ENCODE measurements at regions not wholly inside any gene's neighbourhood (a gene's known extent, or its start where the extent isn't known, plus 50 kb on each side); places are given as distances from the start of the nearest gene placed in this dataset.

DNA sequence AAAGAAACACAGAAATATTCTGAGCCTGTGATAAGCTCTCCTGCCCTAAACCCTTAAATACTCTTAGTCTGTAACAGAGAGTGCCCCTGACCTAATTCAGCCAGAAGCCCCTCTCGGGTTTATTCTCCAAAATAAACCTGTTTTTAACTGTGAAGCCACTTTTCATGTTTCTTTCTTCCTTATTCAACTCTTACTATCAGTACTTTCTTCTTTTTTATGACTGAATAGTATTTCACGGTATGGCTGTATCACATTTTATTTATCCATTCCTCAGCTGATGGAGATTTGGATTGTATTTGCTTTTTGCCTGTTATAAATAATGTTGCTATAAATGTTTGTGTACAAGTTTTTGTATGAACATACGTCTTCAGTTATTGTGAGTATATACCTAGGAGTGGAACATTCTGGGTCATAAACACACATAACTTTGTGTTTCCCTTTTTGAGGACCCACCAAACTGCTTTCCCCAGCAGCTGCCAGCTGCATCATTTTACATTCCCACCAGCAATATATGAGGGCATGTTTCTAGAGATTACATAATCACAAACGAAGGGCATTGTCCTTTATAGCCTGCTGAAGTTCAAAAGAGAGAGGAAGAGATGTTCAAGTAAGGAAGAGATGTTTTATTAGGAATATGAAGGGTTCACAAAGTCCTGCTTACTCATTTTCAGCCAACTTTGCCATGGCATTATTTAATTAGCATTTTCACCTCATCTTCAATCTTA, 199.4 kb upstream of the NUDT4 start:
- no peak for DNase-seq (ENCODE audit: low spot score)

DNA sequence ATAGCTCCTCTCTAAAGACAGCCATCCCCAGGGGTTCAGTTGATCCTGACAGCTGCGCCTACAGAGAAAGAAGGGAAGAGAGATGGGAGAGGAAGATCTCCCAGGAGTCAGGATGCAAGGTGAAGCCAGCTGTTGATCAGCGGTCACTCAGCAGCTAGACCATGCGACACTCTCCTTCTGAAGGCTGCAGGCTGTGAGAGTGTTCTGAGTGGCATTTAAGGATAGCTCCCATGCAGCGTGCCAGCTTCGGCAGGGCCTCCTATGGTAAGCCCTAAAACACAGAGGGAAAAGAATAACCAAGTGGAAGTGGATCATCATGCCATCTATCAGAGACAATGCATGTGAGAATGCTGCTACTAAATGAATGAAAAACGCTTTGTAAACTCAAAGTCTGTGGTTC, 197.9 kb upstream of the NUDT4 start:
- no peak for DNase-seq (ENCODE audit: low spot score)

DNA sequence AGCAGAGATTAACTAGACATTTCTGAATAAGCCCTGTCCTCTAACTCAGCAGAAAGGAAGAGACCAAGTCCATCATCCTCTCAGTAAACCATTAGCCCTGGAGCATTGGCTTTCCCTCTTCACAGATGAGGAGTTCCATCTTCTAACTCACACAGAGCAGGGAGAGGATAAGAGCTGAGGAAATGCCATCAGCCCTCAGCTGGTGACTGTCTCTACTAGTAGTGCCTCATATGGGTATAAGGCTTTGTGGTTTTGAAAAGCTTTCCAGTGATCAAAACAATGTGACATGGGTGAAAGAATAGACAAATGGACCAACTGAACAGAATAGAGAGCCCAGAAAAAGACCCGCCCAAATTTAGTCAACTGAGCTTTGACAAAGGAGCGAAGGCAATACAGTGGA, 197.2 kb upstream of the NUDT4 start:
- no peak for DNase-seq (ENCODE audit: low spot score)

DNA sequence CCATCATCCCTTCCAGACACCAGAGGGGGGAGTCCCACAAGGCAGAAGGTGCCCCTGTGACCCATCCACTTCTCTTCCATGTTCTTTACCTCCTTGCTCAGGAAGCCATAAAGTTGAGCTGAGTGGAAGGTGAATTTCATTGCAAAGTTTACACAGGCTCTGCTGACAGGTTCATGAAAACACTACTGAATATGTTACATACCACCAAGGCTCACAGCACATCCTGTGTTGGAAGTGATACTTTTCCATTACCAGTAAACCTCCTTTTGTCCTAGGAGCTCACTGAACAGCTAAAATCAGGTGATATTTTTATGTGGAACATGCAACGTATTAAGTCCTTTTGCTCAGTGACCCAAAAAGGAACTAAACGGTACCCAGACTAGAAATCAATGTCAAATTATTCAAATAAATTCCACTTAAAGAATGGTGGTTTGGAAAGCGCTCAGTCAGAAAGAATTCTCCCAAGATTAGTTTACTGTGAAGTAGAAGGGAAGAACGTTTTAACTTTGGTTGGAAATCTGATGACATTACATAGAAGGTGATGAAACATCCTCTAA, 196.2 kb upstream of the NUDT4 start:
- no peak for DNase-seq (ENCODE audit: low spot score)

DNA sequence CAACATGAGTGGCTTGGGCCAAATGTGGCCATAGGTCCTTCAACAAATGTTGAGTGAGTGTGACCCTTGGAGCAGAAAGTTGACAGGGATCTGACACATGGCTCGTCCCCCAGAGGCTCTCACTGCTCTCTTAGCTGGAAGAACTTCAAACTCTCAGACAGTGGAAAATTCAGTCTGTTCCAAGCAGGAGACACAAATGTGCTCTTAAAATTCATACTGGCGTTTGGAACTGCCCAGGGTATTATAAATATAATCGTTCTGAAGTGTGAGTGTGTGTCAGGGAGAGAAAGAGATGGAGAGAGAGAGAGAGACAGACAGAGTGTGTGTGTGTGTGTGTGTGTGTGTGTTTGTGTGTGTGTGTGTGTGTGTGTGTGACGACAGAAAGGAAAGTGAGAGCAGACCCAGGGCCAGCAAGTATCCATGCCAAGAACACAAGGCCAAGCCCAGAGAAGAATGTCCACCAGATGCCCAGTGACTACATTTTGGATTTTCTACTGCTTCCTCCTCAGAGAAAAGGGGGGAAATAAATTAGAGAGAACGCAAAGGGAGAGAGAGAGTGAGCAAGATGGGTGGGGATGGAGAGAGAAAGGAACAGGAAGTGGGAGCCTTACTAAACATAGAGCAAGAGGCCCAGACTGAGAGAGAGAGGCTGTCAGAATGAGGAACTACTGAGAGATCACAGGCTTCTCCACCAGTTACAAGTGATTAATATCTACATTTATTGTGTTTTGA, 193.6 kb upstream of the NUDT4 start:
- DNase-seq (ENCODE audit: low spot score): no peak

DNA sequence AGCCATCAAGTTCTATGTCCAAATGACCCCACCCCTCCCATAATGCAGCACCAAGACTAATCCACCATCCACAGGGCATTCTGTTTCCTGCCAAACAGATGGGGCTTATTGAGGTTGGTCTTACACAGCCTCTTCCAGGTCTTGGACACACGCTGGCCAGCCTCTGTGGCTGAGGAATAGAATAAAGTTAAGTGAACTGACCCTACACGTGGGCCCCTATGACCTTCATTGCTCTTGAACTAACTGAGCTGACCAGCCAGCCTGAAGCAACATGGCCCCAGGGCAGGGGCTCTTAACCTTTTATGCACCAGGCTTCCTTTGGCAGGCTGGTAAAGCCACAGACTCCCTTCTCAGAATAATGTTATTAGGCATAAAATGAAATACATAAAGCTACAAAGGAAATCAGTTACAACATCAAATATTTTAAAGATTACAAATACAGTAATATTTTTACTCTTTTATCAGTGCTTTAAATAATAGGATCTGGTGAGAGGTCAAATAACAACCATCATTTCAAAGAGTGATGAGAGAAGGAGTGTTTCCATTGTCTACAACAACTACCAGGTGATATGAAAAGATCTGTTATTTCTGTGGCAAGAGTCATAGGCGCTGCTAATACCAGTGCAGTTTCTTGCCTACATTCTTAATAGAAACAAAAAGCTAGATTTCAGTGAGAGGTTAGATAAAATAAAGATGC, 192.9 kb upstream of the NUDT4 start:
- DNase-seq (ENCODE audit: low spot score): no peak

DNA sequence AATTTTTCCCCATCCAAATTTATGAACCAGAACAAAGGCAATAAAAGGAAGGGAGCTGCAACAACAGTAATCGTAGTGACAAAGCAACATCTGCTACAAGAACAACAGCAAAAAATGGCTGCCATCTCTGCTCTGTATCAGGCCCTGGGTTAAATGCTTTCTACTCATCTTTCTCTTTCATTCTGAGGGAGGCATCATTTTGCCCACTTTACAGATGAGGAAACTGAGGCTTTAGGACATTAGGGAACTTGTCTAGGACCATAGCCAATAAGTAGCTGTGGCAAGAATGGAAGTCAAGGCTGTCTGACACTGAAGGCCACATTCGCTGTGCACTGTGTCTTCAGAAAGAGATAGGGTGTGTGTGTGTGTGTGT, 192.4 kb upstream of the NUDT4 start:
- DNase-seq (ENCODE audit: low spot score): no peak

DNA sequence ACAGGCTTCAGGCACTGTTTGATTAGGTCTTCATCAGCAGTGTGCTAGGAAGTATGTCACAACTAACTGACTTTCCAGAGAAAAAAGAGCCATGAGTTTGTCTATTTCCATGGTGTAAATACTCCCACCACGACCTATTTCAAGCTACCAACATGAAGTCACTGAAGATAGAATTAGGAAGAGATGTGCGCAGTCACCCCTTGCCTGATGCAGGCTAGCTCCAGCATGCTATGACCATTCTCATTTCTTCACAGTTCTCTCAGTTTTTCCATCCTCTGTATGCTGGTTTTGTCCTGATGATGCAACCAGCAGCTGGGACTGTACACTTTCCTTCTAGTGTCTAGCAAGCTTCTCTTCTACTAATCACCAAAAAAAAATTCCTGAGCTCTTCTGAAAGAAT, 191.6 kb upstream of the NUDT4 start:
- DNase-seq (ENCODE audit: low spot score): no peak

DNA sequence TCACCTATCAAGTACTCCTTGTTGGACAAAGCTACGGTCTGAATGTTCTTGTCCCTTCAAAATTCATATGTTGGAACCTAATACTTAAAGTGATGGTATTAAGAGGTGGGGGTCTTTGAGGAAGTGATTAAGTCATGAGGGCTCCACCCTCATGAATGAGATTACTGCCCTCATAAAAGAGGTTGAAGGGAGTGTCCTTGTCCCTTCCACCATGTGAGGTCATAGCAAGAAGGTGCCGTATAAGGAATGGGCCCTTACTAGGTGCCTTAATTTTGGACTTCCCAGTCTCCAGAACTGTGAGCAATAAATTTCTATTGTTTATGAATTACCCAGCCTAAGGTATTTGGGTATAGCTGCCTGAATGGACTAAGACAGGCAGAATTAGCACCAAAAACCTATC, 191.1 kb upstream of the NUDT4 start:
- DNase-seq (ENCODE audit: low spot score): no peak

DNA sequence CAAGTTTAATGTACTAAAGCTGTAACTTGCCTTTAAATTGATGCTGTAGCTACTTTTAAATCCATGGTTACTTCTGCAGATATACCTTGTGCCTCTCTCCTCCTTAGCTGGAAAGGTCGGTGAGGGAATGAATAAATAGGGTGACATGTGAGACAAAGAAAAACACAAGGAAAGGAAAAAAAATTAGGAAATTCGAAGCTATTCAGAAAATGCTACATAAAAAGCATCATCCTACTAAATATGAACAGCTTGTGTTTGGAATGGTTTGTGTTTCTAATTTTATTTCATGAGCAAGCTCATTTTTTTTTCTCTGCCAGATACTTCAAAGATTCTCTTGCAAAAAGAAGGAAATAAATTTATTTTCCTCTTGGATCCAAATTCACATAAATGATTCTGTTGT, 186.3 kb upstream of the NUDT4 start:
- no peak for DNase-seq (ENCODE audit: low spot score)

DNA sequence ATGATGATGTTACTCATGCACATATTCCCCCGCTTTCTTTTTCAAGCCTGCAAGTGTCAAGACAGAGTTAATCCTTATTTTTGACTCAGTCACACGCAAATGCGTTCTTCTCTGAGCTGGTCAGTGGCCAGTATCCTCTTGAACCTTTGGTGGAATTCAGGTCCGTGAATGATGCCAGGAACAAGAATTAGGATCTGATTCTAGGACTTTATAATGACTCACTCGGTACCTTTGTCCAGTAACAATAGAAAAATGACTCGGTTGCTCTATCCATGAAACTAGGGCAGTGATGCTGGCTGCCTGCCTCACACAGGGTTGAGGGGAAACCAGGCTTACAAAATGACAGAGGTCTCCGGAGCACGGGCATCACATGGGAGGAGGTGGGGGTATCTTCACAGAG, 185.8 kb upstream of the NUDT4 start:
- no peak for DNase-seq (ENCODE audit: low spot score)

DNA sequence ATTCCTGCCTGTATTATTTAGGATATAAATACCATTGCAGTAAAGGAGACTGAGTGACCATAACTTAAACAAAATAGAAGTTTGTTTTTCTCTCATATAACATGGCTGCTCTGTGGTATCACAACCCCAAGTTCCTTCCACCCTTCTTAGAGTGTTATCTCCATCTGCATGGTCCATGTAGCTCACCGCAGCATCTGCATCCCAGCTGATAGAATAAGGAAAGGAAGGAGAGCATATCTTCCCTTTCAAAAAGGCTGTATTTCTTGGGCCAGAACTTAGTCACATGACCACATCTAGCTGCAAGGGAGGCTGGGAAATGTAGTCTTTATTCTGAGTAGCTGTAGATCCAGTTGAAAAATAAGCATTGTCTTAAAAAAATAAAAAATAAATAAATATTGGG, 184.8 kb upstream of the NUDT4 start:
- DNase-seq (ENCODE audit: low spot score): no peak

DNA sequence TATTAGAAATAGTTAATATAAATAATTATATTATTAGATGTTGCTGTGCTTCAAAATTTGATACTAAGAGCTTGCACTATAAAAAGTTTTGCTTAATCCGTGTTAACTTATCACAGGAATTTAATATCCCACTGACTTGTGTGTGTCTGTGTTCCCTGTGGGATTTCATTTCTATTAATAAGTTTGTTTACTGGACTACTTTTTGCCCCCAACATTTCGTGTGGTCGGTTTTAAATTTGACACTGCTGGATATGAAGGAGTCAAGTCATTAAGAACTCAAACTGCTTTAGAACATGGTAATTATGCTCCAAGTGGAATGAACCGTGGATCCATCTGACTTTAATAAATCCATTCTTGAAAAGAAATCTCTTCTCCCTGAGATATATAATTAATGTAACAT, 182.2 kb upstream of the NUDT4 start:
- DNase-seq (ENCODE audit: low spot score): no peak

DNA sequence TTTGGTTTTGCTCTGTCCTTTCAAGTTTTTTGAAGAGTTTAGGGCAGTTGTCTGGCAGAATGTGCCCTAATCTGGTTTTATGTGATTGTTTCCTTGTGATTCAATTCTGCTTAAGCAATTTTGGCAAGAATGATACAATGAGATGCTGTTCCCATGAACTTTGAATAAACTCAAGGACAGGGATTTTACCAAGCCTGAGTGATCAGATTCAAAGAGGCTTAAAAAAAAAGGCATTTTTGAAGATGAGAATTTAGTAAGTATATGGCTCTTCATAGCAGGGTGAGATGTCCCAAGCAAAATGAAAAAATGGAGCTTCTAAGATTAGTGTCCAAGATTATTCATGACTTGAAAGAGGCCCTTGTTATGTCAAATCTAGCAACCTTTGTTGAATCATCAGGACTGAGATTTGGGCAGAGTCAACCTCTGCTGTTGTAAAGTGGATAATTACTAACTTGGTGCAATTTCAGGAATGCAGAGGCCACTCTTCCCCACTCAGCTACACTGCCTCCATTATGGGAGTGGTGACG, 180.6 kb upstream of the NUDT4 start:
- no peak for DNase-seq (ENCODE audit: low spot score)

DNA sequence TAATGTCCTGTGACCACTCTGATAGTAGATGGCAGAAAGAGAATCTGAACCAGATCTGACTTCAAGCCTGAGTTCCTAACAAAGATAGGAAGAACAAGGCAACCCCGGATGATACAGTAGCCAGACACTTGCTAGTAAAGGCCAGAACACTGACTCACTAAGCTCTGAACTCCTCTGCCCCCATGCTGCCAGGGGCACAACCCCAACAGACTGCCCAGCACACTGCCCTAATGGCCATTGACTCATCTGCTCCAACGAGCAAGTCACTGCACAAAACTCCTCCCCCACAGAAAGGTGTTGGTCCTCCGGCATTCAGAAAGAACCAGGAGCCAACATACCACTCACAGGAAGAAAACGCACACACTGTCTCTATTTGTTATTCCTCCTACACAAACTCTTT, 179.6 kb upstream of the NUDT4 start:
- no peak for DNase-seq (ENCODE audit: low spot score)

DNA sequence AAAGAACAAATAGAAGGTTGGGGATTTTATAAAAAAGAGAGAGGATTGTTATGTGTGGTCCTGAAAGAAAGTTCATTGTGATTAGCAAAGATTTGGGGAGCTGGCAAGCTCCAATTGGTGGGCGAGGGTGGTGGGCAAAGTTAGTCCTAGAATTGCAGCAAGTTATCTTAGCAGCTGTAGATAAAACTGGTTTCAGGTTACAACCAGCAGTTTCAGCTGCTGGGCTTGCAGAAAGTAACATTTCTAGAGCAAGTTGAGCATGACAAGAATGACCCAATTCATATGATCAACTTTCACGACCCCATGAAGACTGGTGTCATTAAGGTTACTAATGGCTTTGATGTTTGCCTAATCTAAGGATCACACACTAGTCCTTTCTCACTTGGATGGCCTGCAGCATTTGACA, 177.9 kb upstream of the NUDT4 start:
- no peak for DNase-seq (ENCODE audit: low spot score)

DNA sequence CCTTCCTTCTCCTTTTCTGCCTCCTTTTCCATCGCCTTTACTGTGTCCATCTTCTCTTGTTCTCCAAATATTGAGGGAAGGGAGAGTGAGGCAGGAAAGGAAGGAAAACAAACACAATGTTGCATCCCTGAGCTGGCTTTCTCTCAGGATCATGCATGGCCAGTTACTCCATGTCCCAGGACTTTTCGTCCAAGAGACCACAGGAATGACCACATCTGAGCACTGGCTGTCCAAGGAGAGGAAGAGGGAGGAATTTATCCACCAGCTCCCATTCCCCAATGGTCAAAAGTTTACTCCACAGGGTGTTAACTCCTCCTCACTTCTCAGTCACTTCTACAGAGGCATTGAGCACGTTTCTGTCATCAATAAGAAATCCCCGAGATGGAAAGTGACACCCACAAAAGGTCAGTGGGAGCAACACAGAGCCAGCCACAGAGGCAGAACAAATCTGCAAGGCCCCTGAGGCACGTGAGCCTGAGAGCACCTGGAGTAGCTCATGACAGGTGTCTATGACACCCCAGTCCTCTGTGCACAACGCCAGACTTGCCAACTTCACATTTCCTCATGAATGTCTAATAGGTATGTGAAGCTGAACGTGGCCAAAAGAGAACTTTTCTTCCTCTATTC, 177.3 kb upstream of the NUDT4 start:
- no peak for DNase-seq (ENCODE audit: low spot score)

DNA sequence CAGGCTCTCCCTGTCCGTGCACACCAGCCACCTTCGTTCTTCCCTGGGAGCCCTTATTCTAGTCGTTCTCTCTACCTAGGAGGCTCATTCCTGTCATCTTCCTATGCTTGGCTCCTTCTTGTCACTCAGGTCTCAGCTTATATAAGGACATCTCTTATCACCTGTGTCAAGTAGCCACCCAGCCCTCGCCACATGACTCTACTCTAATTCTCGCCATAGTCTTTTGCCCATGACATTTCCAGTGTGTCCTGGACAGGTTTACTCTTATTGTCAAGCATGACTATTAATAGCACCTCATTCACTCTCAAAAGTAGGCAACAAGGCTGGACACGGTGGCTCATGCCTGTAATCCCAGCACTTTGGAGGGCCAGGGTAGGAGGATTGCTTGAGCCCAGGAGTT, 175.7 kb upstream of the NUDT4 start:
- DNase-seq (ENCODE audit: low spot score): no peak

DNA sequence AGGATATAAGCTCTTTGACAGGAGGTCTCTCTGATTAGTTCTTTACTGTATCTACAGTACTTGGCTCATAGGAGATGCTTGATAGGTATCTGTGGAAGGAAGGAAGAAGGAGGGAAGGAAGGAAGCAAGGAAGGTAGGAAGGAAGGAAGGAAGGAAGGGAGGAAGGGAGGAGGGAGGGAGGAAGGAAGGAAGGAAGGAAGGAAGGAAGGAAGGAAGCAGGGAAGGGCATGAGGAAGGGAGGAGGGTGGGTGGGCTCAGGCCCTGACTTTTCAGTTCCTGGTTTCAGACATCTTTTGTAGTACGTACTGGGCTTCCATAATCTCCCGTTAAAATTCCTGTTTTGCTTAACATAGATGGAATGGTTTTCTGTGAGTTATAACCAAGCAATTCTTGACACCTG, 175.0 kb upstream of the NUDT4 start:
- no peak for DNase-seq (ENCODE audit: low spot score)

DNA sequence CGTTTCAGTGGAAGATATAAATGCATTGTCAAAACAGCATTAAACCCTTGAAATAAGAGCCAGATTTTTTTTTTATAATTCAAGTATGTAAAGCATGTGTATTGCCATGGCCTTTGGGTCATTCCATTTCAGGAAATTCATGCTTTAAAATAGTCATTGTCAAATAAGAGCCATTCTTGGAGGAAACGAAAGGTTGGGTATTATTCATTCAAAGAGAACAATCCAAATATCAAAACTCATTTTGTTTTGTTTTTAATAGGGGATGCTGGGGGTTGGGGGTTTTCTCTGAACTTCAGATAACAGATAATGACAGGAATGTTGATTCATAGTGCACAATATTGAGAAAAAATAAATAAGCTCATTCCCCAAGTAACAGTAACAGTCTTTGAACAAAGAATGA, 174.4 kb upstream of the NUDT4 start:
- DNase-seq (ENCODE audit: low spot score): no peak

DNA sequence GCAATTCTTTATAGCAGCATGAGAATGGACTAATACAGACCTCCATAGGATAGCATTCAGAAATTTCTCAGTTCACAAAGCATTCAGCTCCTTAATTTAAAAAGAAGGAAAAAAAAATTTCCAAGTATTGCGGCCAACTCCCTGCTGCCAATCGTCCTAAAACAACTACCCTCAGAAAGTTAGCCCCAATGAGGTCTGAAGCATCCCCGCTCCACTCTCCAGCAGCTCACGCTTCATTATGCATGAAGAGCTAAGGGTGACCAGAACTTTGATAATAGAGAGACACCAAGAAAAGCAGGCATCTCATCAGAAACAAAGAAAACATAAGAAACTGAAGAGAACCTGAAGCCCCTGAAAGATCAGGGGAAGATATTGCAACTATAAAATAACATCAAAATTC, 172.8 kb upstream of the NUDT4 start:
- no peak for DNase-seq (ENCODE audit: low spot score)

DNA sequence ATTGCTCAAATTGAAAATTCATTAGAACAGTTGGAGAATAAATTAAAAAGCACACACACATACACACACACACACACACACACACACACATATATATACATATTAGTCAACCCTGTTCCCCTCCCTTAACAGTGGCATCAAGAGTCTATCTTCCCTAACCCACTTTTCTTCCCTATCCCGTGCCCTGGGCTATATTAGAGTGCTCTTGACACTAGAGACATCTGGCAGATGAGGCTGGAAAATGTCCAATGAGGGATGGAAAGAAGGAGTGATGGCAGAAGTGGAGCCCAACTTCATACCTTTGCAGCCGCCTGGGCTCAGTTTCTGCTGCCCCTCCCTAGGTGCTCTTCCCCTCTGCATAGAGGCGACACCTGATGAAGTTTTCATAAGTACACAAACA, 172.4 kb upstream of the NUDT4 start:
- DNase-seq (ENCODE audit: low spot score): no peak

All from D341Med (cell line).